ENCODE measurements at regions not wholly inside any gene's neighbourhood (a gene's known extent, or its start where the extent isn't known, plus 50 kb on each side); places are given as distances from the start of the nearest gene placed in this dataset.
A peak's percentile ranks its signal among the peaks of the same experiment; 100 is the strongest.
"Not testable (repeated sequence)": the region's sequence is repeated elsewhere in the genome, so short reads cannot be mapped to it uniquely, and the experiment has no call there.

DNA sequence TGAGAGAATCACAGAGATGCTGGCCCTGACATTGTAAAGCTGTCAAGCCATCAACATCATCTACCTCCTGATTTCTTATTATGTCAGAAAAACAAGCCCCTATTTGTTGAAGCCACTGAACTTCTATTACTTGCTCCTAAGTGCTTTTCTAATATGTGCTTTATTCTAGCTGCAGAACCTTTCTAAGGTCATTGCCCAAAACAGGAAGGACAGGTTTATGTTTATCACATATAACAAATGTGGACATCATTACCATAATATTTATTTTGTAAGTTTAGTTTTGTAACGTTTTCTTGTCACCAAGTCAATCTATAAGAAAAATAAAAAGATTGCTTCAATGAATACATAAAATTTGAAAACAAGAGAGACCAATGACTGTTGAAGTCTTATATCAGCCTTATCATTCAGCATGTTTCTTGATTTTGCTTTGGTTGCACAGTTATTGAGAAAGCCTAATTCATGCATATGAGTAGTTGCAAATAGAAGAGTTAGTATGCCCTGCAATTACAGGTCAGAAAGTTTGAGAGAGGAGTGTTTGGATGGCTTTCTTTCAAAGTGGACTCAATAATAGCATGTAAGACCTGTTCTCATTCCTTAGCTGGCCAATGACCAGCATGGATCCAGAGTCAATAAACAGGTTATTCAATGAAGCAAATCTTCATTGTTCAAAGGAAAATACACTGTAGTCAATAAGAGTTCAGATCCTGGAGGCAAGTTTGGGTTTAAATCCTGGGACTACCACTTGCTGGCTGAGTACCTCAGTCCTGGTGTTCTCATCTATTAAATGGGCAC is 84.1 kb downstream of the MAB21L3 start:
- FAIRE-seq (no peak), DNase-seq (ENCODE audit: low read depth) (no peak)
- no peaks in the 10 kb centered on the region for H3K36me3 ChIP-seq (ENCODE audit: control insufficient read depth, insufficient read depth, low read length)
- peaks cover 7% of the 10 kb centered on the region for H3K27me3 ChIP-seq (ENCODE audit: control insufficient read depth, insufficient read depth, low read length)
- no peak overlapping the region for H3K4me3 ChIP-seq (ENCODE audit: low read depth, low read length)
- TF ChIP-seq, protein P1, sequence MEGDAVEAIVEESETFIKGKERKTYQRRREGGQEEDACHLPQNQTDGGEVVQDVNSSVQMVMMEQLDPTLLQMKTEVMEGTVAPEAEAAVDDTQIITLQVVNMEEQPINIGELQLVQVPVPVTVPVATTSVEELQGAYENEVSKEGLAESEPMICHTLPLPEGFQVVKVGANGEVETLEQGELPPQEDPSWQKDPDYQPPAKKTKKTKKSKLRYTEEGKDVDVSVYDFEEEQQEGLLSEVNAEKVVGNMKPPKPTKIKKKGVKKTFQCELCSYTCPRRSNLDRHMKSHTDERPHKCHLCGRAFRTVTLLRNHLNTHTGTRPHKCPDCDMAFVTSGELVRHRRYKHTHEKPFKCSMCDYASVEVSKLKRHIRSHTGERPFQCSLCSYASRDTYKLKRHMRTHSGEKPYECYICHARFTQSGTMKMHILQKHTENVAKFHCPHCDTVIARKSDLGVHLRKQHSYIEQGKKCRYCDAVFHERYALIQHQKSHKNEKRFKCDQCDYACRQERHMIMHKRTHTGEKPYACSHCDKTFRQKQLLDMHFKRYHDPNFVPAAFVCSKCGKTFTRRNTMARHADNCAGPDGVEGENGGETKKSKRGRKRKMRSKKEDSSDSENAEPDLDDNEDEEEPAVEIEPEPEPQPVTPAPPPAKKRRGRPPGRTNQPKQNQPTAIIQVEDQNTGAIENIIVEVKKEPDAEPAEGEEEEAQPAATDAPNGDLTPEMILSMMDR (IDR thresholded peaks at IDR 0.05; ENCODE audit: insufficient read depth, low read length, severe bottlenecking): no peak

DNA sequence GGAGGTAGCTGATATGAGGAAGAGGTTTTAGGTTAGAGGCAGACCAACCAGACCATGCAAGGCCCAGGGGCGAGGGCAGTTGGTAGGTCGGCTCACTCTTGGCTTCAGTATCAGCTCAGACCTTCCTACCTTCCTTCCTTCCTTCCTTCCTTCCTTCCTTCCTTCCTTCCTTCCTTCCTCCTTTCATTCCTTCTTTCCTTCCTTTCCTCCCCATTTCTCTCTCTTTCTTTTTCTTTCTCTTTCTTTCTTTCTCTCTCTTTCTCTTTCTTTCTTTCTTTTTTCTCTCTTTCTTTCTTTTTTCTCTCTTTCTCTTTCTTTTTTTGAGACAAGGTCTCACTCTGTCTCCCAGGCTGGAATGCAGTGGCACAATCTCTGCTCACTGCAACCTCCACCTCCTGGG is 89.1 kb downstream of the MAB21L3 start:
- not testable (repeated sequence) for H3K4me3 ChIP-seq (ENCODE audit: low read depth, low read length); H3K36me3 ChIP-seq (ENCODE audit: control insufficient read depth, insufficient read depth, low read length); H3K27me3 ChIP-seq (ENCODE audit: control insufficient read depth, insufficient read depth, low read length); DNase-seq (ENCODE audit: low read depth); FAIRE-seq

- TF ChIP-seq, protein P1 (IDR thresholded peaks at IDR 0.05; ENCODE audit: insufficient read depth, low read length, severe bottlenecking): no peak
- H3K36me3 ChIP-seq (ENCODE audit: control insufficient read depth, insufficient read depth, low read length): no peaks in the 10 kb centered on the region
- H3K4me3 ChIP-seq (ENCODE audit: low read depth, low read length): no peak overlapping the region
- peaks cover 6% of the 10 kb centered on the region for H3K27me3 ChIP-seq (ENCODE audit: control insufficient read depth, insufficient read depth, low read length)
- FAIRE-seq (peak; percentile 28), DNase-seq (ENCODE audit: low read depth) (no peak)
Observed at GRCh38 chr1:116201911-116202310, 90.7 kb downstream of the MAB21L3 start.

DNA sequence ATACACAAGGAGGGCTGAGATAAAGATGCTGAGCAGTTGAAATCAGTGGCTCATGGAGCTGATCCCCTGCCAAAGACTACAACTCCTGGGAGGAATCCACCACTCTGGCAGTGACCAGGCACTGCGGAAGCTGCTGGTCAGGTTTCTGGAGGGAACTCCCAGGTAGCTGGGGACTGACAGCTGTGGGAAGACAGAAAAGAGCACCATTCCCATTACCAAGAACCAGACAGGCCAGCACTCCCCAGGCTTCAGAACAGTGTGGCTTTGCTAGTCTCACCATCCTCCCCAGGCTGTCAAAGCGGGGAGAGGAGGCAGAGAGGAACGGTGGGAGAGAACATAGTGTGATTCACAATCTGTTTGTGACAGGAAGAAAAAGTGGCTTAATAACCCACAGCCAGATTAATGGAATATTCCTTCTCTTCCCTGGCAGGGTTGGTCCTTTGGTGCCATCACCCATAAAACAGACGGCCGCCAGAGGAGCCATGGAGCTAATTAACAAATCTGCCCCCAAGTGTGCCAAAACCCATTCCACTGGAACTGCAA is 92.1 kb downstream of the MAB21L3 start:
- TF ChIP-seq, protein P1 (IDR thresholded peaks at IDR 0.05; ENCODE audit: insufficient read depth, low read length, severe bottlenecking): peak; percentile 4
- FAIRE-seq: no peak
- H3K27me3 ChIP-seq (ENCODE audit: control insufficient read depth, insufficient read depth, low read length): peaks cover 6% of the 10 kb centered on the region

GRCh38 chr1:116203920-116204319 is 92.7 kb downstream of the MAB21L3 start:
- TF ChIP-seq, protein P1 (IDR thresholded peaks at IDR 0.05; ENCODE audit: insufficient read depth, low read length, severe bottlenecking): no peak
- peaks cover 6% of the 10 kb centered on the region for H3K27me3 ChIP-seq (ENCODE audit: control insufficient read depth, insufficient read depth, low read length)
- H3K36me3 ChIP-seq (ENCODE audit: control insufficient read depth, insufficient read depth, low read length): no peaks in the 10 kb centered on the region
- FAIRE-seq (no peak), DNase-seq (ENCODE audit: low read depth) (no peak)
- no peak overlapping the region for H3K4me3 ChIP-seq (ENCODE audit: low read depth, low read length)

More for the DNA sequence above, 92.1 kb downstream of the MAB21L3 start:
- H3K4me3 ChIP-seq (ENCODE audit: low read depth, low read length): no peak overlapping the region
- DNase-seq (ENCODE audit: low read depth): peak; percentile 3
- no peaks in the 10 kb centered on the region for H3K36me3 ChIP-seq (ENCODE audit: control insufficient read depth, insufficient read depth, low read length)

DNA sequence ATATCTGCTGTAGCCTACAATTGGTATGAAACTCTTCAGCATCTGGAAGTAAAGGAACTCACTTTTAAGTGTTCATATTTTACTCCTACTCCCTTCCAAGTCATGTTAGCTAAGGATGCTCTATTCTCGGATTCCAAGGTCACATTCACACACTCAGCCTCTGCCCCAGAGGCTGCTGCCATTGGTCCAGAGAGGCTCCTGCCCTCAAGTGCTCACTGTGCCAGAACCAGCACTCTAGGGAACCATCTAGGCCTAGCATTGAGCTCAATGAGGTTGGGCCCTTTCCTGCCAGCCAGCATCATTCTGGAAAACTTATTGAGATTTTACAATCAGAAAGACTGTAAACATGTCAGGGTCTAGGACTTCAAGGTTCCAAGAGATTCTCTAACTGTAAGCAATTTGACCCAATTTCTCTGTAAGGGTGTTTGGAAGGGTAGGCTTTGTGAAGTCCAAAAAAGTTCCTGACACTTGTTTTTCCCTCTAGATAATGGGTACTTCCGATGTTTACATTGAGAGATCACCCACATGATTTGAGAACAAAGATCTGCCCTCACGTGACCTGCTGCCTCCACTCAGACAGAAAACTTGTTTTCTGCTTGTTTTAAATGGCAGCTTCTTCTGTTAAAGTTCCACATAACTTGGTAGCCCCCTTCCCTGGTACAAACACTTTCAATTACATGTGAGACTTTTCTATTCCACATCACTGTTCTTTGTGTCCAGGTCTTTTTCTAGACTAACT is 94.9 kb downstream of the MAB21L3 start:
- no peak for FAIRE-seq
- H3K4me3 ChIP-seq (ENCODE audit: low read depth, low read length): no peak overlapping the region
- no peaks in the 10 kb centered on the region for H3K27me3 ChIP-seq (ENCODE audit: control insufficient read depth, insufficient read depth, low read length)
- no peak for DNase-seq (ENCODE audit: low read depth)
- TF ChIP-seq, protein P1 (IDR thresholded peaks at IDR 0.05; ENCODE audit: insufficient read depth, low read length, severe bottlenecking): no peak
- no peaks in the 10 kb centered on the region for H3K36me3 ChIP-seq (ENCODE audit: control insufficient read depth, insufficient read depth, low read length)
